ENCODE measurements at regions not wholly inside any gene's neighbourhood (a gene's known extent, or its start where the extent isn't known, plus 50 kb on each side); places are given as distances from the start of the nearest gene placed in this dataset.

DNA sequence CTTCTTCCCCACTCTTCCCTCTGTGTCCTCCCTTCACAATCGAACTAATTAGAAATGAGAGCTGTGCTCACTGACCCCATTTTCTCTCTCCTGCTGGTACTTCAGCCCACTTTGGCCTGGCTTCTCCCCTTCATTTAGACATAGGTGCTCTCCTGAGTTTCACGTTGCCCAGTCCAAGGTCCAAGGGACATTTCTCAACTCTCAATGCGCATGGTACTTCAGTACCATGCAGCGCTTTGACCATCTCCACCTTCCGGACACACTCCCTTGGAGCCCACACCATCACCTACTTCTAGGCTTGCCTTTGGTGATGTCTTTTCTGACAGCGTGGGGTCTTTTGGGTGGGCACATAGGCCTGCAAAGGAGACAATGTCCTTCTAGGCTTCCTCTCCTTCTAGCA lies 99.7 kb downstream of the ABHD5 start:
- TF ChIP-seq TCF7L2 (IDR thresholded peaks at IDR 0.05; ENCODE audit: low read depth, low read length), result no peak
- TF ChIP-seq, protein P1, sequence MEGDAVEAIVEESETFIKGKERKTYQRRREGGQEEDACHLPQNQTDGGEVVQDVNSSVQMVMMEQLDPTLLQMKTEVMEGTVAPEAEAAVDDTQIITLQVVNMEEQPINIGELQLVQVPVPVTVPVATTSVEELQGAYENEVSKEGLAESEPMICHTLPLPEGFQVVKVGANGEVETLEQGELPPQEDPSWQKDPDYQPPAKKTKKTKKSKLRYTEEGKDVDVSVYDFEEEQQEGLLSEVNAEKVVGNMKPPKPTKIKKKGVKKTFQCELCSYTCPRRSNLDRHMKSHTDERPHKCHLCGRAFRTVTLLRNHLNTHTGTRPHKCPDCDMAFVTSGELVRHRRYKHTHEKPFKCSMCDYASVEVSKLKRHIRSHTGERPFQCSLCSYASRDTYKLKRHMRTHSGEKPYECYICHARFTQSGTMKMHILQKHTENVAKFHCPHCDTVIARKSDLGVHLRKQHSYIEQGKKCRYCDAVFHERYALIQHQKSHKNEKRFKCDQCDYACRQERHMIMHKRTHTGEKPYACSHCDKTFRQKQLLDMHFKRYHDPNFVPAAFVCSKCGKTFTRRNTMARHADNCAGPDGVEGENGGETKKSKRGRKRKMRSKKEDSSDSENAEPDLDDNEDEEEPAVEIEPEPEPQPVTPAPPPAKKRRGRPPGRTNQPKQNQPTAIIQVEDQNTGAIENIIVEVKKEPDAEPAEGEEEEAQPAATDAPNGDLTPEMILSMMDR (IDR thresholded peaks at IDR 0.05), result no peak

Data from Panc1 (cell line).